ENCODE measurements at regions not wholly inside any gene's neighbourhood (a gene's known extent, or its start where the extent isn't known, plus 50 kb on each side); places are given as distances from the start of the nearest gene placed in this dataset.

DNA sequence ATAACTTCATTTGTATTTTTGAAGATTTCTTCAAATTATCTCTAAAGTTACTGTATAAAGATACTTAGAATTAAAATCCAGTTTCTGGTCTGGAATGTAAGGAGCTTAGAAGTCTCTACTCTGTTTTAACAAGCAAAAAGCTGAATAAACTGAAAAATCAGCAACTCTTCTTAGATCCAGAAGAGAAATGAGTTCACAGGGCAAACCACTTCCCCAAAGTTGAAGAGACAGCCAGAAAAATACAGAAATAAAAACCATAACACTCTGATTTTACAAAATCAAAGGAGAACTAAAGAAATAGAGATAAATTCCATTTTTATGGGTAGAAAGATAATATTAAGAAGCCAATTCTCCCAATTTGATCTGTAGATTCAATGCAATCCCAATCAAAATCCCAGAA, 1166.8 kb downstream of the ADGRL3 start:
- intact Hi-C loops (cut with micrococcal nuclease; ENCODE audit: unreplicated experiment) = no loop called here

DNA sequence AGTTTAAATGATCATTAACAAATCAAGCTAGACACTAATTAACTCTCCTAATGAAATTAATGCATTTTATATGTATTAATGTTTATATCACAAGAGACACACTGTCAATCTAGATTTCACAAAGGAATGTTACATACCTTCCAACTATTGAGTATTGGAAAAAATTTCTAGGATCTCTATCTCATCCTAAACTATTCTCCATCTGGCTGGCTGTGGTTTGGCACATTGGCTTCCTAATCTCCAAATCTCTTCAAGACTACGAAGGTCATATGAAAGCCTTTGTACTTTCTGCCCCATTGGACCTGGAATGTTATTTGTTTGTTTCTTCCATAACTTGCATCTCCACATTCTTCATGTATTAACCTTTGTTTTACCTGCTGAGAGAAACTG, 1160.0 kb downstream of the ADGRL3 start:
- no peaks in the 10 kb centered on the region for H4K20me1 ChIP-seq (ENCODE audit: insufficient read depth, low read length)
- DNase-seq (ENCODE audit: low spot score) = no peak
- no peaks in the 10 kb centered on the region for H3K4me1 ChIP-seq (ENCODE audit: insufficient read depth, low read length, poor library complexity, severe bottlenecking)
- POLR2A ChIA-PET = interaction anchor here (0.8 to 1.2 kb wide), 2 partner anchors 9 to 14 kb away, joined by 3 read pairs; no protein-coding TSS in a partner anchor
- H3K79me2 ChIP-seq (ENCODE audit: insufficient read depth, low read depth, low read length) = no peaks in the 10 kb centered on the region
- intact Hi-C loops (cut with micrococcal nuclease; ENCODE audit: unreplicated experiment) = no loop called here
- no peak for TF ChIP-seq EZH2phosphoT487 (IDR thresholded peaks at IDR 0.05; ENCODE audit: borderline replicate concordance, low read depth, low read length)
- TF ChIP-seq, protein P1, sequence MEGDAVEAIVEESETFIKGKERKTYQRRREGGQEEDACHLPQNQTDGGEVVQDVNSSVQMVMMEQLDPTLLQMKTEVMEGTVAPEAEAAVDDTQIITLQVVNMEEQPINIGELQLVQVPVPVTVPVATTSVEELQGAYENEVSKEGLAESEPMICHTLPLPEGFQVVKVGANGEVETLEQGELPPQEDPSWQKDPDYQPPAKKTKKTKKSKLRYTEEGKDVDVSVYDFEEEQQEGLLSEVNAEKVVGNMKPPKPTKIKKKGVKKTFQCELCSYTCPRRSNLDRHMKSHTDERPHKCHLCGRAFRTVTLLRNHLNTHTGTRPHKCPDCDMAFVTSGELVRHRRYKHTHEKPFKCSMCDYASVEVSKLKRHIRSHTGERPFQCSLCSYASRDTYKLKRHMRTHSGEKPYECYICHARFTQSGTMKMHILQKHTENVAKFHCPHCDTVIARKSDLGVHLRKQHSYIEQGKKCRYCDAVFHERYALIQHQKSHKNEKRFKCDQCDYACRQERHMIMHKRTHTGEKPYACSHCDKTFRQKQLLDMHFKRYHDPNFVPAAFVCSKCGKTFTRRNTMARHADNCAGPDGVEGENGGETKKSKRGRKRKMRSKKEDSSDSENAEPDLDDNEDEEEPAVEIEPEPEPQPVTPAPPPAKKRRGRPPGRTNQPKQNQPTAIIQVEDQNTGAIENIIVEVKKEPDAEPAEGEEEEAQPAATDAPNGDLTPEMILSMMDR (conservative IDR thresholded peaks at IDR 0.05; ENCODE audit: low read length) = no peak
- H3K36me3 ChIP-seq (ENCODE audit: insufficient read depth, low read length) = no peaks in the 10 kb centered on the region
- H3K9me3 ChIP-seq (ENCODE audit: low read length) = no peaks in the 10 kb centered on the region
- CTCF ChIA-PET (ENCODE audit: unreplicated experiment) = no interaction called here
- H3K9me2 ChIP-seq (ENCODE audit: insufficient read depth, low read length) = no peaks in the 10 kb centered on the region
- H3K4me2 ChIP-seq (ENCODE audit: low read length) = no peak overlapping the region
- BruUV-seq (replicated peaks) = no TSS peak
- H3K4me3 ChIP-seq (ENCODE audit: low read depth, low read length, poor library complexity, severe bottlenecking) = no peak overlapping the region
- no peak overlapping the region for H3K27ac ChIP-seq (ENCODE audit: low read depth, low read length, poor library complexity, severe bottlenecking)
- H2AFZ ChIP-seq (ENCODE audit: low read length) = no peak overlapping the region

More for the DNA sequence above, 1166.8 kb downstream of the ADGRL3 start:
- Histone ChIP-seq H3K36me3 (ENCODE audit: insufficient read depth, low read length) (no peaks in the 10 kb centered on the region), H3K4me2 (ENCODE audit: low read length) (no peak overlapping the region), H2AFZ (ENCODE audit: low read length) (no peak overlapping the region), H3K79me2 (ENCODE audit: insufficient read depth, low read depth, low read length) (no peaks in the 10 kb centered on the region), H4K20me1 (ENCODE audit: insufficient read depth, low read length) (no peaks in the 10 kb centered on the region), H3K27ac (ENCODE audit: low read depth, low read length, poor library complexity, severe bottlenecking) (no peak overlapping the region), H3K9me3 (ENCODE audit: low read length) (no peaks in the 10 kb centered on the region), H3K4me1 (ENCODE audit: insufficient read depth, low read length, poor library complexity, severe bottlenecking) (no peaks in the 10 kb centered on the region), H3K4me3 (ENCODE audit: low read depth, low read length, poor library complexity, severe bottlenecking) (no peak overlapping the region), H3K9me2 (ENCODE audit: insufficient read depth, low read length) (no peaks in the 10 kb centered on the region)
- BruUV-seq (replicated peaks) = no TSS peak
- TF ChIP-seq, protein P1 (conservative IDR thresholded peaks at IDR 0.05; ENCODE audit: low read length) = no peak
- no peak for TF ChIP-seq EZH2phosphoT487 (IDR thresholded peaks at IDR 0.05; ENCODE audit: borderline replicate concordance, low read depth, low read length)
- ChIA-PET CTCF (ENCODE audit: unreplicated experiment) (no interaction called here), POLR2A (interaction anchor here (0.6 kb wide), 1 partner anchor 1350 kb away, joined by 3 read pairs; no protein-coding TSS in a partner anchor)
- DNase-seq (ENCODE audit: low spot score) = no peak

DNA sequence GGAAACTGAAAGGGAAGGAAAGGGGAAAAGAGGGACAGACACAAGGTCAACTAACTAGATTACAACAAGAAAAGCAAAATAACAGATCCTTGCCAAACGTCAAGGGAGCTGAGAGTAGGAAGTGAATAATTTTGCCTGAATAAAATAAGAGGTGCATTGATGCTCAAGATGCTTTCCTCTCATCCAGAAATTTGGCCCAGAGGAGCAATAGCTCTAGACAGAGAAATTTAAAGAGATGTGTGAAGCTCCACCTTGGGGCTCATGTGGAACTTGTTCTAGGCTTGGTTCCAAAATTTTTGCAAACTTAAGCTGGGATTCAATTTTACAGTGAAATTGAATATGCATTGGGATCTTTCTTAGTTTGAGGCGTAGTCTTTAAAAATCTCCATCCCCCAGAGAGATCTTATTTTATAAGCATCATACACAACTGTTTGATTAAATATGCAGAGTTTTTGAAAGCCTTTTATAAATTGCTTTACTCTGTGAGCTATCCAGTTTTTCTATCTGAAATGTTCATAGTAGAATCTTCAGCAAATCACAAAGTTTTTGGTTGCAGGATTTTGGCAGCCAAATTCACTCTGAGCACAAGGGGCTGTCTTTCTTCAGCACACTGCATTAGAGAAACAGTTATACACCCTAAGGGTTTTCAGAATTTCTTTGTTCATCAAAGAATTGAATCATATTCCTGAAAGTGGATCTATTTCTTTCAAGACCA, 1159.5 kb downstream of the ADGRL3 start:
- BruUV-seq (replicated peaks) = no TSS peak
- Histone ChIP-seq H3K79me2 (ENCODE audit: insufficient read depth, low read depth, low read length) (no peaks in the 10 kb centered on the region), H3K9me3 (ENCODE audit: low read length) (no peaks in the 10 kb centered on the region), H3K36me3 (ENCODE audit: insufficient read depth, low read length) (no peaks in the 10 kb centered on the region), H3K4me3 (ENCODE audit: low read depth, low read length, poor library complexity, severe bottlenecking) (no peak overlapping the region), H3K27ac (ENCODE audit: low read depth, low read length, poor library complexity, severe bottlenecking) (no peak overlapping the region), H4K20me1 (ENCODE audit: insufficient read depth, low read length) (no peaks in the 10 kb centered on the region), H3K4me1 (ENCODE audit: insufficient read depth, low read length, poor library complexity, severe bottlenecking) (no peaks in the 10 kb centered on the region), H2AFZ (ENCODE audit: low read length) (no peak overlapping the region), H3K9me2 (ENCODE audit: insufficient read depth, low read length) (no peaks in the 10 kb centered on the region), H3K4me2 (ENCODE audit: low read length) (no peak overlapping the region)
- DNase-seq (ENCODE audit: low spot score) = no peak
- TF ChIP-seq, protein P1 (conservative IDR thresholded peaks at IDR 0.05; ENCODE audit: low read length) = no peak
- no peak for TF ChIP-seq EZH2phosphoT487 (IDR thresholded peaks at IDR 0.05; ENCODE audit: borderline replicate concordance, low read depth, low read length)
- ChIA-PET CTCF (ENCODE audit: unreplicated experiment) (no interaction called here), POLR2A (interaction anchor here (0.8 kb wide), 1 partner anchor 9 kb away, joined by 3 read pairs; no protein-coding TSS in a partner anchor)
- intact Hi-C loops (cut with micrococcal nuclease; ENCODE audit: unreplicated experiment) = no loop called here

Measured in OCI-LY7 (cell line).